Endothelial cell (in vitro differentiated cells): ENCODE measurements at regions not wholly inside any gene's neighbourhood (a gene's known extent, or its start where the extent isn't known, plus 50 kb on each side); places are given as distances from the start of the nearest gene placed in this dataset.

ENCODE experiments used
- DNase-seq: peaks from one replicate; pipeline ENCODE4 v3.0.0; 2021; ENCODE audit warnings: low spot score
- H3K27ac Mint-ChIP-seq: one replicate; pipeline ENCODE4 v1.8.0; 2021; ENCODE audit warnings: mixed read lengths, inconsistent platforms; ENCODE audit not compliant: unreplicated experiment
- H3K27me3 Mint-ChIP-seq: one replicate; pipeline ENCODE4 v1.8.0; 2021; ENCODE audit warnings: mild to moderate bottlenecking, moderate library complexity, mixed read lengths, inconsistent platforms; ENCODE audit not compliant: unreplicated experiment
- H3K36me3 Mint-ChIP-seq: one replicate; pipeline ENCODE4 v1.8.0; 2021; ENCODE audit warnings: mild to moderate bottlenecking, low read depth, mixed read lengths, inconsistent platforms; ENCODE audit not compliant: unreplicated experiment
- H3K4me1 Mint-ChIP-seq: one replicate; pipeline ENCODE4 v1.8.0; 2021; ENCODE audit warnings: mild to moderate bottlenecking, mixed read lengths, inconsistent platforms; ENCODE audit not compliant: unreplicated experiment
- H3K4me3 Mint-ChIP-seq: one replicate; pipeline ENCODE4 v1.8.0; 2021; ENCODE audit warnings: mild to moderate bottlenecking, mixed read lengths, inconsistent platforms; ENCODE audit not compliant: unreplicated experiment
- H3K9me3 Mint-ChIP-seq: one replicate; pipeline ENCODE4 v1.8.0; 2021; ENCODE audit warnings: mixed read lengths, inconsistent platforms; ENCODE audit not compliant: unreplicated experiment
- CTCF ChIP-seq: fragments of 200-600 bp; sonication (generic); IDR thresholded peaks from one replicate; pipeline ENCODE4 v1.5.0; 2021; ENCODE audit warnings: antibody characterized with exemption; ENCODE audit not compliant: unreplicated experiment

GRCh38 chr5:88419931-88420330 is 151.3 kb upstream of the TMEM161B start:
- no peak overlapping the region for H3K4me3 Mint-ChIP-seq
- H3K4me1 Mint-ChIP-seq: no peaks in the 10 kb centered on the region

GRCh38 chr5:88407341-88407740 is 138.7 kb upstream of the TMEM161B start:
- H3K36me3 Mint-ChIP-seq: no peaks in the 10 kb centered on the region
- no peaks in the 10 kb centered on the region for H3K4me1 Mint-ChIP-seq
- no peak overlapping the region for H3K27ac Mint-ChIP-seq
- peaks cover 1% of the 10 kb centered on the region for H3K27me3 Mint-ChIP-seq
- H3K9me3 Mint-ChIP-seq: no peaks in the 10 kb centered on the region
- no peak for DNase-seq
- H3K4me3 Mint-ChIP-seq: no peak overlapping the region
- no peak for TF ChIP-seq CTCF

More at GRCh38 chr5:88419931-88420330, 151.3 kb upstream of the TMEM161B start:
- no peaks in the 10 kb centered on the region for H3K36me3 Mint-ChIP-seq
- no peaks in the 10 kb centered on the region for H3K9me3 Mint-ChIP-seq
- no peak overlapping the region for H3K27ac Mint-ChIP-seq
- TF ChIP-seq CTCF: no peak
- H3K27me3 Mint-ChIP-seq: peaks cover 1% of the 10 kb centered on the region
- DNase-seq: no peak

GRCh38 chr5:88405783-88406182 is 137.1 kb upstream of the TMEM161B start:
- TF ChIP-seq CTCF: no peak
- Mint-ChIP-seq H3K36me3 (no peaks in the 10 kb centered on the region), H3K27me3 (peaks cover 1% of the 10 kb centered on the region), H3K4me1 (no peaks in the 10 kb centered on the region), H3K27ac (no peak overlapping the region), H3K9me3 (no peaks in the 10 kb centered on the region), H3K4me3 (no peak overlapping the region)
- DNase-seq: no peak

- DNase-seq: no peak
- no peak for TF ChIP-seq CTCF
- peaks cover 1% of the 10 kb centered on the region for H3K27me3 Mint-ChIP-seq
These were observed 135.8 kb upstream of the TMEM161B start for GRCh38 chr5:88404405-88404804.

GRCh38 chr5:88401686-88402085 is 133.0 kb upstream of the TMEM161B start:
- Mint-ChIP-seq H3K4me1 (peaks cover 13% of the 10 kb centered on the region), H3K36me3 (no peaks in the 10 kb centered on the region), H3K4me3 (no peak overlapping the region), H3K27ac (no peak overlapping the region), H3K27me3 (peaks cover 5% of the 10 kb centered on the region), H3K9me3 (no peaks in the 10 kb centered on the region)
- DNase-seq: no peak
- no peak for TF ChIP-seq CTCF

More at GRCh38 chr5:88404405-88404804, 135.8 kb upstream of the TMEM161B start:
- H3K36me3 Mint-ChIP-seq: no peaks in the 10 kb centered on the region
- H3K27ac Mint-ChIP-seq: no peak overlapping the region
- no peak overlapping the region for H3K4me3 Mint-ChIP-seq
- no peaks in the 10 kb centered on the region for H3K9me3 Mint-ChIP-seq
- no peaks in the 10 kb centered on the region for H3K4me1 Mint-ChIP-seq
